ENCODE measurements at regions not wholly inside any gene's neighbourhood (a gene's known extent, or its start where the extent isn't known, plus 50 kb on each side); places are given as distances from the start of the nearest gene placed in this dataset.

DNA sequence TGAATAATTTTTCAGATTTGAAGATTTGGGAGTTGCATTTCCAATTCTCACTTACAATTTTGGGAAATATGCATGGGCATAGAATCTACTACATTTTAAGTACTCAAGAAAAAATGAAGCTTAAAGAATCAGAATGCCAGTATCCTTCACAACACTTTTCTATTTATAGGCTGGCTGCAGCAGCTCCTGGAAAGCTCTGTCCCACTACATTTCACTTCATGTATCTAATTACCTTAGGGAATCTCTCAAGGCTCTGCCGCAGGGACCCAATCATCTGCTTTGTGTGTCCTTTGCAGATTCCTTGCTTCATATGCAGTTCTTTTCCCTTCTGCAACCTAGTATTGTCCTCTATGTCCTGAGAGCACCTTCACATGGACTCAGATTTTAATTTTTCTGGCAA is 102.9 kb downstream of the NUP35 start:
- TF ChIP-seq CTCF (conservative IDR thresholded peaks at IDR 0.05 in 1 of 2, IDR thresholded peaks at IDR 0.05 in 1 of 2; ENCODE audit: extremely low read depth in 1 of 2, insufficient read depth in 1 of 2, low read depth in 1 of 2, low read length in 2 of 2) (no peak), EZH2 (IDR thresholded peaks at IDR 0.05; ENCODE audit: borderline replicate concordance, low read length) (no peak)

All from mammary epithelial cell (primary cell).